GM18873 (cell line): ENCODE measurements at regions not wholly inside any gene's neighbourhood (a gene's known extent, or its start where the extent isn't known, plus 50 kb on each side); places are given as distances from the start of the nearest gene placed in this dataset.
"Not testable (repeated sequence)": the region's sequence is repeated elsewhere in the genome, so short reads cannot be mapped to it uniquely, and the experiment has no call there.

ENCODE experiments used
- ATAC-seq: cut with Tn5 transposase; IDR thresholded peaks from one replicate; pipeline ENCODE4 v1.9.1; 2021; ENCODE audit warnings: mild to moderate bottlenecking, moderate library complexity, moderate number of reproducible peaks; ENCODE audit not compliant: unreplicated experiment, low FRiP score

- ATAC-seq = no peak
Measured at GRCh38 chr3:5666455-5666854, 478.9 kb downstream of the EDEM1 start.

GRCh38 chr3:5673521-5673920 lies 486.0 kb downstream of the EDEM1 start:
- ATAC-seq = no peak

- ATAC-seq = no peak
Measured at GRCh38 chr3:5675319-5675718, 487.8 kb downstream of the EDEM1 start.

- no peak for ATAC-seq
Measured at GRCh38 chr3:5677555-5677954, 490.0 kb downstream of the EDEM1 start.

GRCh38 chr3:5678248-5678647 lies 490.7 kb downstream of the EDEM1 start:
- ATAC-seq = no peak

GRCh38 chr3:5678844-5679243 lies 491.3 kb downstream of the EDEM1 start:
- ATAC-seq = no peak

GRCh38 chr3:5687230-5687629 lies 499.7 kb downstream of the EDEM1 start:
- no peak for ATAC-seq

- ATAC-seq = no peak
Measured at GRCh38 chr3:5690490-5690889, 503.0 kb downstream of the EDEM1 start.

- no peak for ATAC-seq
Measured at GRCh38 chr3:5690904-5691532, 503.5 kb downstream of the EDEM1 start.

GRCh38 chr3:5692446-5692845 lies 504.9 kb downstream of the EDEM1 start:
- ATAC-seq = no peak

GRCh38 chr3:5694266-5694665 lies 506.8 kb downstream of the EDEM1 start:
- ATAC-seq = no peak

- no peak for ATAC-seq
Measured at GRCh38 chr3:5698851-5699250, 511.3 kb downstream of the EDEM1 start.

GRCh38 chr3:5699313-5699712 lies 511.8 kb downstream of the EDEM1 start:
- ATAC-seq = no peak

- ATAC-seq = no peak
Measured at GRCh38 chr3:5699811-5700210, 512.3 kb downstream of the EDEM1 start.

- ATAC-seq = not testable (repeated sequence)
Measured at GRCh38 chr3:5701005-5701404, 513.5 kb downstream of the EDEM1 start.

- ATAC-seq = no peak
Measured at GRCh38 chr3:5707794-5708193, 520.3 kb downstream of the EDEM1 start.

- no peak for ATAC-seq
Measured at GRCh38 chr3:5709714-5710113, 522.2 kb downstream of the EDEM1 start.

- ATAC-seq = no peak
Measured at GRCh38 chr3:5710718-5711117, 523.2 kb downstream of the EDEM1 start.

- ATAC-seq = no peak
Measured at GRCh38 chr3:5717254-5717653, 529.7 kb downstream of the EDEM1 start.

GRCh38 chr3:5719668-5720067 lies 532.2 kb downstream of the EDEM1 start:
- not testable (repeated sequence) for ATAC-seq

GRCh38 chr3:5725801-5726200 lies 538.3 kb downstream of the EDEM1 start:
- ATAC-seq = no peak

GRCh38 chr3:5726621-5727020 lies 539.1 kb downstream of the EDEM1 start:
- ATAC-seq = no peak
